Vagina (tissue), 2 donors: ENCODE measurements at regions not wholly inside any gene's neighbourhood (a gene's known extent, or its start where the extent isn't known, plus 50 kb on each side); places are given as distances from the start of the nearest gene placed in this dataset.

Experiments used
- POLR2A ChIP-seq, 2 donors: fragments of 450-650 bp; IDR thresholded peaks; one replicate each; pipeline ENCODE4 v1.6.1; 2017; ENCODE audit warnings: antibody characterized with exemption in 2 of 2, mild to moderate bottlenecking in 2 of 2, moderate library complexity in 2 of 2
- TF ChIP-seq, protein P1 (sequence below), 3 experiments: fragments of 450-650 bp in 2 of 3; fragments of 200-600 bp in 1 of 3; sonication (generic) in 1 of 3; IDR thresholded peaks; one replicate each; pipeline ENCODE4 v1.5.1; 2017 to 2019; ENCODE audit warnings: antibody characterized with exemption in 3 of 3, mild to moderate bottlenecking in 2 of 3, moderate library complexity in 2 of 3

- TF ChIP-seq, protein P1, sequence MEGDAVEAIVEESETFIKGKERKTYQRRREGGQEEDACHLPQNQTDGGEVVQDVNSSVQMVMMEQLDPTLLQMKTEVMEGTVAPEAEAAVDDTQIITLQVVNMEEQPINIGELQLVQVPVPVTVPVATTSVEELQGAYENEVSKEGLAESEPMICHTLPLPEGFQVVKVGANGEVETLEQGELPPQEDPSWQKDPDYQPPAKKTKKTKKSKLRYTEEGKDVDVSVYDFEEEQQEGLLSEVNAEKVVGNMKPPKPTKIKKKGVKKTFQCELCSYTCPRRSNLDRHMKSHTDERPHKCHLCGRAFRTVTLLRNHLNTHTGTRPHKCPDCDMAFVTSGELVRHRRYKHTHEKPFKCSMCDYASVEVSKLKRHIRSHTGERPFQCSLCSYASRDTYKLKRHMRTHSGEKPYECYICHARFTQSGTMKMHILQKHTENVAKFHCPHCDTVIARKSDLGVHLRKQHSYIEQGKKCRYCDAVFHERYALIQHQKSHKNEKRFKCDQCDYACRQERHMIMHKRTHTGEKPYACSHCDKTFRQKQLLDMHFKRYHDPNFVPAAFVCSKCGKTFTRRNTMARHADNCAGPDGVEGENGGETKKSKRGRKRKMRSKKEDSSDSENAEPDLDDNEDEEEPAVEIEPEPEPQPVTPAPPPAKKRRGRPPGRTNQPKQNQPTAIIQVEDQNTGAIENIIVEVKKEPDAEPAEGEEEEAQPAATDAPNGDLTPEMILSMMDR (IDR thresholded peaks at IDR 0.05): no peak
- TF ChIP-seq POLR2A (IDR thresholded peaks at IDR 0.05): no peak
These were observed 354.3 kb downstream of the SRGAP2C start for GRCh38 chr1:121538943-121539575.
